Stimulated activated CD4-positive, alpha-beta T cell treated with anti-CD3 and anti-CD28 coated beads, Interleukin-2, amount 100 ng/mL, for 24 hours (primary cell): ENCODE measurements at regions not wholly inside any gene's neighbourhood (a gene's known extent, or its start where the extent isn't known, plus 50 kb on each side); places are given as distances from the start of the nearest gene placed in this dataset.

ENCODE experiments used
- DNase-seq, 2 donors: peaks; one replicate each; pipeline ENCODE4 v3.0.0-alpha.2; 2020

DNA sequence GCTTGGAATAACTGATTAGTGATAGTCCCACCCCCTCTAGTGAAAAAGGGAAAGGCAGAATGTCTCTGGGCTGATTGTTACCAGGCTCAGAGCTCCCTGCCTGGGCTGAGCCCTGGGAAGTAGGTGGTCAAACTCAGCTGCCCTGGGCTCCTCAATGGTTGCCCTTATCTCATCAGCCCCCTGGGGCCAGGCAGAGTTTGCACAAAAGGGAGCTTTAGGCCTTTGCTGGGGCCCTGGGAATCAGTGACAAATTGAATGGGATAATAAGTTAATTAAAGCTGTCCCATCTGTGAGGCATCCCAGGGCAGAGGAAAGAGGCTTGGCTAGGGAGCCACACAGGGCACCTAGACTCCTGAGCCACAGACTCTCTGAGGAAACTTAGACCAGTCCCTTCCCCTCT is 89.0 kb downstream of the EFNB1 start:
- DNase-seq, result no peak

DNA sequence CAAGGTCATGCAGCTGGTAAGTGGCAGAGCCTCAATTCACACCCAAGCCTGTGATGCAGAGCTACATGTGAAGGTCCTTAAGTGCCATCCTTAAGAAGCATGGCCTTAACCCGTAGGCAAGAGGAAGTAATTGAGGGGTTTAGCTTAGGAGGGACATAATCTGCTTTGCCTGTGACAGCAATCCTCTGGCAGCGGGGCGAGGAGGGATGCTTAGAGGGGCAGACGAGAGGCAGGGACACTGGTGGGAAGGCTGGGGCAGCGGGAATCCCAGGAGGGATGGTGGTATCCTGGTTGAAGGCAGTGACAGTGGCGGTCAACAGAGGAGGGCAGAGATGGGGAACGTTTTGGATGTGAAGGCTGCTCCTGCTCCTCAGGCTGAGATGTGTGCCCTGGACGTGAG is 88.1 kb downstream of the EFNB1 start:
- no peak for DNase-seq

GRCh38 chrX:68915778-68916177 is 87.0 kb downstream of the EFNB1 start:
- no peak for DNase-seq

DNA sequence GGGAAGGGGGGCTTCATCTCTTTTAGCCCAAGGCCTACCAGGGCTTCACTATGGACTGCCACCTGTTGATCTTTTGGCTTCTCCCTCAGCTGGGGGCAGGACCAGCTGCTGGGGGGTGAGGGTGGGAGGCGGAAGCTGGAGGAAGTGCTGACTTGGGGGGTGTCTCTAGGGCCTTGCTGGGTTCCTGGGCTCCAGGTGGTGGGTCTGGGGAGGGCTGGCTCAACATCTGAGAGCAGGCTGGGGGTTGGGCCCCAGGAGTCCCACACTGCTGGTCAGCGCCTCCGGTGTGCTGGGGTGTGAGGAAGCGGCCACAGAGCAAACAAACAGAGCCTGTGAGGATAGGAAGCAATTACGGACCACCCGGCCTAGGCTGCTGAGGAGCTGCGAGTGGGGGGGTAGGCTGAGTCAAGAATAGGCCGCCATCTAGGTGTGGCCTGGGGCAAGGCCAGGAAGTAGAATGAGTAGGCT is 85.7 kb downstream of the EFNB1 start:
- DNase-seq, result no peak

DNA sequence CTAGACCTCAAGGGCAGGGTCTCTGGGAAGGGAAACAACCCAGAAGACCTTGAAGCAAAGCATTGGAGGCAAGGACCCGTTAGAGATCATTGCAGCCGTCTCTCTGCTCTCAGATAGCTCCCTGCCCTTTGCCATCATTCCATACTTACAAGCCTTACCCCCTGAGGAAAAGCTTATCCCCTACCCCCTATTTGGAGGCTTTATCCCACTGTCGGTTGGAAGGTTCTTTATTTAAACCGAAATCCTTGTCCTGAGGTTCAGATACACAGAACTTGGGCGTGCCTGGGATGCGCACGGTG is 84.4 kb downstream of the EFNB1 start:
- no peak for DNase-seq

- no peak for DNase-seq
Measured at GRCh38 chrX:68912113-68912512, 83.3 kb downstream of the EFNB1 start.

GRCh38 chrX:68910731-68911428 is 82.1 kb downstream of the EFNB1 start:
- no peak for DNase-seq

- no peak for DNase-seq
Measured at GRCh38 chrX:68909945-68910344, 81.1 kb downstream of the EFNB1 start.

DNA sequence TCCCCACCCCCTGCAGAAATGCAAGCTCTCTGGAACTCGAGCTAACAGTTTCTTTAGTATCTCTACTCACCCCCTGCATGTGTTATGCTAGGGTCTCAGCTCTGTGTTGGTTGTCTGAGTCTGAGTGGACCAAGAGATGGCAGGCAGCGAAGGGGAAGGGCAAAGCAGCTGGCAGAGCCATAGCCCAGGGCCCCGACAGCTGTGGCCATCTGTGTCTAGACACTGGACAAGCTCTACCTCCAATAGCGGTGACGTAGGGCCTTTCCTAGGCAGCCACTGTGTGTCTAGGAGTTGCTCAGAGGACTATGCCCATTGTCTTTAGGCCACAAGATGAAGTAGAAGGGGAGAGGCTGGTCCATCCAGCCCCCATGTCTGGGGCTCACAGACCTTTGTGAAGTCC is 79.2 kb downstream of the EFNB1 start:
- no peak for DNase-seq

- no peak for DNase-seq
Measured at GRCh38 chrX:68902706-68903504, 74.1 kb downstream of the EFNB1 start.

DNA sequence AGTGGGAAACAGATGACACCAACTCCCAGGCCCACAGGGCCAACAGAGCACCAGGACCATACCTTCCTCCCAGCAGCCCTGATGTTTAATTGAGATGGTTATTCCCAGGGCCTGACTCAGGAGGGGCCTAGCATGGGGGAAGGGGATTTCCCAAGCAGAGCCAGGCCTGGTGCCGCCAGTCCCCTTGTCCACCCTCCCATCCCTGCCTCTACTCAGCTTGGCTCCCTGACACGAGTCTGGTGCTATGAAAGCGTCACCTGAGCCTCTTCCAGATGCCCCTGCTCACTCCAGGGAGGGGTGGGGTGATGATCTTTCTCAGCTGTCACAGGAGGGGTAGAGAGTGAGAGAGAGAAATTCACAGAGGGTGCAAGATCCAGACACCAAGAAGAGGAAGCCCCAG is 72.7 kb downstream of the EFNB1 start:
- DNase-seq, result no peak

GRCh38 chrX:68898598-68898997 is 69.8 kb downstream of the EFNB1 start:
- no peak for DNase-seq

DNA sequence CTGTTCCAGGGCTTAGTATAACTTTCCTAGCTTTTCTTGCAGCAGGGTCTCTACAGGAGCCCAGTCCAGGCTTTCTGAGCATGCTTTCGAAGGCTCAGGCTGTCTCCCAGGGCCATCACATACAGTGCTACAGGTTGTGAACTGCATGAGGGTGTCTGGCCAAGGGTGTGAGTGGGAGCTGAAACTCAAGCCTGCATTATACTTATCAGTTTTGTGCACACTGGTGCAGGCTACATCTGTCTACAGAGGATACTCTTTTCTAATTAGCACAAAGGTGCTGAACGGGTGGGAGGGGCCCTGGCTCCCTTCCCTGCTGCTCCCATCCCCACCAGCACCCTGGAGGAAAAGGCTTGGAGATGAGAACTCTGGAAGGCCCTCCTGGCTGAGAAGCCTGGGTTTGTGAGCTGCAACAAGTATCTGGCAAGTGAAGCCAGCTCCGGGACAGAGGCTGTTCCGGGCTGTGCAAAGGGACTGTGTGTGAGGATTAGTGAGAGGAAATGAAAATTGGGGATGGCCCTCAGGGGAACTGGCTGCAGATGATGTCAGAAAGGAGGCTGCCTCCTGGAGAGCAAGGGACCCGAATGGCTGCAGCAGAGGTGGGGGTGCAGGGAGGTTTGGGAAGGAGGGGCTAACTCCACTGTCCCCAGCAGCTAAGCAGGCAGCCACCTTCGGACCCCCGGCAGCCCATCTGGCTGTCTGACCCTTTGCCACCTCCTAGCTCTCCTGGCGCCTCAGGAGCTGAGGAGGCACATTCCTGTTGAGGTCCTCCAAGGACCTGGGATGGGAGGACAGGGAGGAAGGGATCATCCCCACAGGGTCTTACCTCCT is 68.5 kb downstream of the EFNB1 start:
- DNase-seq, result no peak

DNA sequence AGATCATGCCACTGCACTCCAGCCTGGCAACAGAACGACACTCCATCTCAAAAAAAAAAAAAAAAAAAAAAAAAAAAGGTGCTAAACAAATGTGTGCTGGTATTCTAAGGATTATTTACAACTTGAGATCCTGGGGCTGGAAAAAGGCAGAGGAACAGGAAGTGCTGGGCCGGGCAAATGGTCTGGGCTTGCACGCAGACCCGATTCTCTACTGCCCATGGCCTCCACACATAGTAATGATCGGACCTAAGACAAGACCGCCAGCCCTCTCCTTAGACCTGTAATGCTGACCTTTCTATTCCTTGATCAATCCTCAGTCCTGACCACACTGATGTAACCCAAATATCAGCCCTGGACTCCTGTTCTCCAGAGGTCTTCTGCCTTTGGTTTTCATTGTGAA is 67.8 kb downstream of the EFNB1 start:
- no peak for DNase-seq

- no peak for DNase-seq
Measured at GRCh38 chrX:68895778-68896177, 67.0 kb downstream of the EFNB1 start.

- DNase-seq, result peak in 1 of 2 donors; percentile 1
Measured at GRCh38 chrX:68895341-68895755, 66.5 kb downstream of the EFNB1 start.

- DNase-seq, result peak in 1 of 2 donors; percentile 22
Measured at GRCh38 chrX:68894513-68895340, 65.9 kb downstream of the EFNB1 start.

DNA sequence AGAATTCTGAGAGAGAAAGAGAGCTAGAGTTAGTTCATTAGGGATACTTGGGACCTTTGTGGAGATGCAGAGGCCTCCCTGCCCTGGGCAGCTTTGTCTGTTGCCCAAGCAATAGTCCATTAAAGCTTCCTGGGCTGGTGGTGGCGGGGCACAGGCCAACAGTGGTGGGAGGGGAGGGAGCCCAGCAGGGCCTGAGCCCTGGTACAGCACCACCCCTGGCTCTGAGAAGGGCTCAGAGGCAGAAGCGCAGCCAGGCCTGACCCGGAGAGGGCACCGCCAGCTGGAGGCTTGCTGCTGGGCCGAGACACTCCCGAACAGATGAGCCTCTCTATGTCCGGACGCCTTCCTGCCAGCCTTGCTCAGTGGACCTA is 65.3 kb downstream of the EFNB1 start:
- peak in 1 of 2 donors; percentile 0 for DNase-seq

- DNase-seq, result no peak
Measured at GRCh38 chrX:68892651-68893050, 63.8 kb downstream of the EFNB1 start.

DNA sequence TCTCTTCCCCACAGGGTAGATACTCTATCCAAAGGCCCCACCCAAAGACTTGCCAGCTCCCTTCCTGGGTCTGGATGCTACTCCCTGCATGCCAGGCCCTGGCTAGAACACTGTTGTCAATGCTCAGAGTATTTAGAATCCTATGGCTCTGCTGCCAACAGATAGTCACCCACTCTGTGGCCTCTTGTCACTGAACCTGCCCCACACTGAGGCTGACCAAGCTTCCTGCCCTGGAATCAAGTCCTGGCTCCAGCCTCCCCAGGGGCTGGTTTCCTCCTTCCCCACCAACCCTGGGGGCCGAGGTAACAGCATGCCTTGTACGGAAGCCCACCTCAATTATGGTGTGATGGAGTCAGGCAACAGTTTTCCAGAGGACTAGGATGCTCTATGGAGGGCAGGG is 63.3 kb downstream of the EFNB1 start:
- no peak for DNase-seq
